HG02571 (cell line): ENCODE measurements at regions not wholly inside any gene's neighbourhood (a gene's known extent, or its start where the extent isn't known, plus 50 kb on each side); places are given as distances from the start of the nearest gene placed in this dataset.

Experiments
- ATAC-seq: cut with Tn5 transposase; IDR thresholded peaks from one replicate; pipeline ENCODE4 v1.9.1; 2021; ENCODE audit warnings: mild to moderate bottlenecking, moderate library complexity; ENCODE audit not compliant: unreplicated experiment

- ATAC-seq, result no peak
Observed at GRCh38 chr1:93815366-93816110, 63.5 kb downstream of the DNTTIP2 start.

GRCh38 chr1:93814795-93815340, 64.1 kb downstream of the DNTTIP2 start:
- ATAC-seq, result no peak

- peak; percentile 48 for ATAC-seq
Observed at GRCh38 chr1:93814059-93814794, 64.8 kb downstream of the DNTTIP2 start.

GRCh38 chr1:93813076-93813475, 65.9 kb downstream of the DNTTIP2 start:
- no peak for ATAC-seq

- no peak for ATAC-seq
Observed at GRCh38 chr1:93811326-93812065, 67.5 kb downstream of the DNTTIP2 start.

GRCh38 chr1:93810316-93810715, 68.7 kb downstream of the DNTTIP2 start:
- no peak for ATAC-seq

- ATAC-seq, result no peak
Observed at GRCh38 chr1:93808871-93809270, 70.1 kb downstream of the DNTTIP2 start.

GRCh38 chr1:93807311-93807930, 71.6 kb downstream of the DNTTIP2 start:
- ATAC-seq, result no peak

GRCh38 chr1:93805027-93805610, 73.9 kb downstream of the DNTTIP2 start:
- ATAC-seq, result no peak

- ATAC-seq, result no peak
Observed at GRCh38 chr1:93804412-93804811, 74.6 kb downstream of the DNTTIP2 start.

GRCh38 chr1:93801471-93801870, 77.5 kb downstream of the DNTTIP2 start:
- no peak for ATAC-seq

- ATAC-seq, result no peak
Observed at GRCh38 chr1:93800856-93801255, 78.2 kb downstream of the DNTTIP2 start.

- no peak for ATAC-seq
Observed at GRCh38 chr1:93798291-93798690, 80.7 kb downstream of the DNTTIP2 start.

- no peak for ATAC-seq
Observed at GRCh38 chr1:93784538-93784937, 94.5 kb downstream of the DNTTIP2 start.

GRCh38 chr1:93783876-93784275, 95.1 kb downstream of the DNTTIP2 start:
- no peak for ATAC-seq

- no peak for ATAC-seq
Observed at GRCh38 chr1:93779540-93780165, 98.0 kb upstream of the BCAR3 start.

GRCh38 chr1:93778457-93778856, 96.8 kb upstream of the BCAR3 start:
- no peak for ATAC-seq

GRCh38 chr1:93777255-93777654, 95.6 kb upstream of the BCAR3 start:
- ATAC-seq, result no peak

- no peak for ATAC-seq
Observed at GRCh38 chr1:93776728-93777127, 95.1 kb upstream of the BCAR3 start.

- ATAC-seq, result no peak
Observed at GRCh38 chr1:93775224-93775623, 93.6 kb upstream of the BCAR3 start.
